Neural progenitor cell (in vitro differentiated cells): ENCODE measurements at regions not wholly inside any gene's neighbourhood (a gene's known extent, or its start where the extent isn't known, plus 50 kb on each side); places are given as distances from the start of the nearest gene placed in this dataset.

Experiments
- DNase-seq: peaks from one replicate; pipeline ENCODE4 v3.0.0-alpha.2; 2016; ENCODE audit warnings: low spot score
- H2AFZ ChIP-seq: fragments of 200-600 bp; sonication (generic); replicated peaks from 2 replicates; pipeline ENCODE4 v1.6.1; 2016; ENCODE audit warnings: antibody characterized with exemption
- H3F3A ChIP-seq: fragments of 200-600 bp; sonication (generic); 2 replicates; pipeline ENCODE4 v1.6.1; 2016; ENCODE audit warnings: antibody characterized with exemption, low read depth
- H3K27ac ChIP-seq: fragments of 200-600 bp; sonication (generic); 2 replicates; pipeline ENCODE4 v1.5.1; 2016; ENCODE audit warnings: mild to moderate bottlenecking
- H3K27me3 ChIP-seq: fragments of 200-600 bp; sonication (generic); 2 replicates; pipeline ENCODE4 v1.6.1; 2016; ENCODE audit warnings: mild to moderate bottlenecking, moderate library complexity
- H3K36me3 ChIP-seq: fragments of 200-600 bp; sonication (generic); 2 replicates; pipeline ENCODE4 v1.5.1; 2016
- H3K4me1 ChIP-seq: fragments of 200-600 bp; sonication (generic); 2 replicates; pipeline ENCODE4 v1.6.1; 2016; ENCODE audit warnings: mixed run types
- H3K4me2 ChIP-seq: fragments of 200-600 bp; sonication (generic); 2 replicates; pipeline ENCODE4 v1.6.1; 2016
- H3K4me3 ChIP-seq: fragments of 200-600 bp; sonication (generic); 2 replicates; pipeline ENCODE4 v1.5.1; 2016
- H3K79me2 ChIP-seq: fragments of 200-600 bp; sonication (generic); 2 replicates; pipeline ENCODE4 v1.6.1; 2016; ENCODE audit warnings: low read depth
- H3K9ac ChIP-seq: fragments of 200-600 bp; sonication (generic); 2 replicates; pipeline ENCODE4 v1.6.1; 2016
- H3K9me3 ChIP-seq: fragments of 200-600 bp; sonication (generic); 2 replicates; pipeline ENCODE4 v1.5.1; 2016; ENCODE audit warnings: low read depth
- H4K20me1 ChIP-seq: fragments of 200-600 bp; sonication (generic); 2 replicates; pipeline ENCODE4 v1.6.1; 2016; ENCODE audit warnings: low read depth
- H3K27ac Mint-ChIP-seq: 3 replicates; pipeline ENCODE4 v1.8.0; 2021; ENCODE audit warnings: mixed read lengths
- H3K27me3 Mint-ChIP-seq: 2 replicates; pipeline ENCODE4 v1.8.0; 2022; ENCODE audit warnings: low read depth, mild to moderate bottlenecking, inconsistent platforms, moderate library complexity, mixed read lengths; ENCODE audit not compliant: insufficient read depth
- H3K36me3 Mint-ChIP-seq: 3 replicates; pipeline ENCODE4 v1.8.0; 2021; ENCODE audit warnings: mixed read lengths
- H3K4me1 Mint-ChIP-seq: 3 replicates; pipeline ENCODE4 v1.8.0; 2021; ENCODE audit warnings: mixed read lengths
- H3K4me3 Mint-ChIP-seq: 3 replicates; pipeline ENCODE4 v1.8.0; 2021; ENCODE audit warnings: mild to moderate bottlenecking, moderate library complexity, mixed read lengths
- H3K9me3 Mint-ChIP-seq: 3 replicates; pipeline ENCODE4 v1.8.0; 2020; ENCODE audit warnings: mixed read lengths
- CTCF ChIP-seq: fragments of 200-600 bp; sonication (generic); IDR thresholded peaks from 2 replicates; pipeline ENCODE4 v1.5.1; 2017; ENCODE audit warnings: antibody characterized with exemption, mild to moderate bottlenecking
- EZH2 ChIP-seq: fragments of 200-600 bp; sonication (generic); IDR thresholded peaks from 2 replicates; pipeline ENCODE4 v1.6.1; 2017; ENCODE audit warnings: antibody characterized with exemption, mild to moderate bottlenecking, moderate library complexity
- EZH2phosphoT487 ChIP-seq: fragments of 200-600 bp; sonication (generic); IDR thresholded peaks from 2 replicates; pipeline ENCODE4 v1.6.1; 2017; ENCODE audit warnings: antibody characterized with exemption

GRCh38 chr1:229190057-229190575, 80.8 kb upstream of the RAB4A start:
- Histone ChIP-seq H3K27ac (no peak overlapping the region), H3K9me3 (no peaks in the 10 kb centered on the region), H4K20me1 (no peaks in the 10 kb centered on the region), H3K9ac (no peak overlapping the region), H3K79me2 (no peaks in the 10 kb centered on the region), H3K4me1 (no peaks in the 10 kb centered on the region), H3K4me3 (no peak overlapping the region), H3K27me3 (no peaks in the 10 kb centered on the region), H3K4me2 (no peak overlapping the region), H3F3A (no peaks in the 10 kb centered on the region), H3K36me3 (no peaks in the 10 kb centered on the region), H2AFZ (no peak overlapping the region)
- H3K4me3 Mint-ChIP-seq: no peak overlapping the region
- peaks cover 2% of the 10 kb centered on the region for H3K27me3 Mint-ChIP-seq
- no peak for DNase-seq
- no peaks in the 10 kb centered on the region for H3K9me3 Mint-ChIP-seq
- no peak overlapping the region for H3K27ac Mint-ChIP-seq
- H3K36me3 Mint-ChIP-seq: no peaks in the 10 kb centered on the region
- H3K4me1 Mint-ChIP-seq: peaks cover under 1% of the 10 kb centered on the region
- TF ChIP-seq CTCF: no peak
- no peak for TF ChIP-seq EZH2phosphoT487
- no peak for TF ChIP-seq EZH2

GRCh38 chr1:229191066-229191674, 79.7 kb upstream of the RAB4A start:
- no peak overlapping the region for H3K4me3 Mint-ChIP-seq
- H3K9me3 Mint-ChIP-seq: no peaks in the 10 kb centered on the region
- no peak overlapping the region for H3K27ac Mint-ChIP-seq

DNA sequence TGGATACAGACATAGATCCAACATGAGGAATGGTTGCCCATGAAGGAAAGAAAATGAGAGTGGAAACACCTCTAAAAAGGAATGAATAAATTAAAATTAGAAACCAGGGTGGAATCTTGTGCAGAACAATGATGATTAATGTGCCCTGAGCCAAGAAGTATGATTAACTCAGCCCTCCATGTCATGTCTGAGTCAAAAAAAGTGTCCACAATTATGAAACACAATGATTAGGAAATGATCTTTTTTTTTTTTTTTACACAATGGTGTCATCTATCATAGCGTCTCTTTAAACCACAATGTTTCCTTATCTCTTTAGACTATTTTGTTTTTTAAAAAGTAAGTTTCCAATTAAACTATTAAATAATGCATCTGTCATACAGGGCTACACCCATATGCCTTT, 78.9 kb upstream of the RAB4A start:
- no peak overlapping the region for H3K4me3 ChIP-seq
- H3F3A ChIP-seq: no peaks in the 10 kb centered on the region
- H3K79me2 ChIP-seq: no peaks in the 10 kb centered on the region
- no peak overlapping the region for H3K9ac ChIP-seq
- peaks cover 3% of the 10 kb centered on the region for H3K27me3 Mint-ChIP-seq
- H3K27ac Mint-ChIP-seq: no peak overlapping the region
- H2AFZ ChIP-seq: no peak overlapping the region
- no peak overlapping the region for H3K4me2 ChIP-seq
- no peaks in the 10 kb centered on the region for H3K36me3 Mint-ChIP-seq
- H3K27ac ChIP-seq: no peak overlapping the region
- no peaks in the 10 kb centered on the region for H4K20me1 ChIP-seq
- H3K9me3 ChIP-seq: no peaks in the 10 kb centered on the region
- H3K4me3 Mint-ChIP-seq: no peak overlapping the region
- TF ChIP-seq EZH2 (no peak), CTCF (no peak), EZH2phosphoT487 (no peak)
- H3K4me1 ChIP-seq: no peaks in the 10 kb centered on the region
- no peaks in the 10 kb centered on the region for H3K36me3 ChIP-seq
- no peak for DNase-seq
- H3K4me1 Mint-ChIP-seq: no peaks in the 10 kb centered on the region
- no peaks in the 10 kb centered on the region for H3K9me3 Mint-ChIP-seq
- no peaks in the 10 kb centered on the region for H3K27me3 ChIP-seq

More at GRCh38 chr1:229191066-229191674, 79.7 kb upstream of the RAB4A start:
- H3K9me3 ChIP-seq: no peaks in the 10 kb centered on the region
- no peaks in the 10 kb centered on the region for H3K27me3 ChIP-seq
- no peaks in the 10 kb centered on the region for H4K20me1 ChIP-seq
- Mint-ChIP-seq H3K4me1 (no peaks in the 10 kb centered on the region), H3K36me3 (no peaks in the 10 kb centered on the region), H3K27me3 (peaks cover 2% of the 10 kb centered on the region)
- H3K36me3 ChIP-seq: no peaks in the 10 kb centered on the region
- no peak overlapping the region for H3K4me2 ChIP-seq
- H2AFZ ChIP-seq: no peak overlapping the region
- H3K9ac ChIP-seq: no peak overlapping the region
- no peak overlapping the region for H3K4me3 ChIP-seq
- no peaks in the 10 kb centered on the region for H3F3A ChIP-seq
- TF ChIP-seq EZH2phosphoT487 (no peak), EZH2 (no peak), CTCF (no peak)
- H3K79me2 ChIP-seq: no peaks in the 10 kb centered on the region
- H3K27ac ChIP-seq: no peak overlapping the region
- H3K4me1 ChIP-seq: no peaks in the 10 kb centered on the region
- no peak for DNase-seq
